Brain microvascular endothelial cell (primary cell): ENCODE measurements at regions not wholly inside any gene's neighbourhood (a gene's known extent, or its start where the extent isn't known, plus 50 kb on each side); places are given as distances from the start of the nearest gene placed in this dataset.

Experiments used
- DNase-seq: peaks from one replicate; pipeline ENCODE4 v3.0.0-alpha.2; 2020
- H3K27ac ChIP-seq: fragments of 250-450 bp; sonication (Bioruptor Pico); 2 replicates; pipeline ENCODE4 v1.5.1; 2020; ENCODE audit warnings: mild to moderate bottlenecking, moderate library complexity
- H3K27me3 ChIP-seq: fragments of 250-450 bp; sonication (Bioruptor Pico); replicated peaks from 2 replicates; pipeline ENCODE4 v1.5.1; 2020; ENCODE audit warnings: mild to moderate bottlenecking
- H3K36me3 ChIP-seq: fragments of 250-450 bp; sonication (Bioruptor Pico); replicated peaks from 2 replicates; pipeline ENCODE4 v1.5.1; 2020; ENCODE audit warnings: mild to moderate bottlenecking
- H3K4me3 ChIP-seq: 2 replicates; pipeline ENCODE4 v1.5.1; 2011; ENCODE audit warnings: low read depth, mild to moderate bottlenecking, control low read depth, low read length, moderate library complexity
- CTCF ChIP-seq: IDR thresholded peaks from 2 replicates; pipeline ENCODE4 v1.5.1; 2011; ENCODE audit warnings: low read depth, mild to moderate bottlenecking, moderate library complexity, low read length, control low read depth, inconsistent platforms; ENCODE audit errors: missing control alignments
- in situ Hi-C: cut with HindIII; loops from 2 replicates; pipeline ENCODE4 v1.10.0; 2017; ENCODE audit warnings: low sequenced_read_pairs, low pct_ligation_motif_present

DNA sequence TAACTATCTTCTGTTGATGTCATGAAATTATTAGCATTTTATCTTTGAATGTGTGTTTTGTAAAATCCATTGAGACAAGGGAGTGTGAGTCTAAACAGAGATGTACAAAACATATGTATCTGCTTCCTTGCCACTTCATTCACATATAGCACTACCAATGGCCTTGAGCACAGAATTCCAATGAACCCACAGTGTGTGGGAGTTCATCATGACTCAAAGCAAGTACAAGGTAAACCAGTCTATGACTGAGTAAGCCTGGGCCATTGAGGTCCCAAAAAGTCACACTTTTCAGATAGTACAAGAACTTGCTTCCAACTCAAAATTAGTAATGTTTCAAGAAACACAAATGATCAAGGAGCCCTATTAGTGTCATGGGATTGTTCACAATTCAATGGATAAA, 218.6 kb downstream of the MANEA start:
- Histone ChIP-seq H3K4me3 (no peak overlapping the region), H3K27ac (no peak overlapping the region), H3K36me3 (no peaks in the 10 kb centered on the region), H3K27me3 (no peaks in the 10 kb centered on the region)
- DNase-seq, result no peak
- in situ Hi-C loops, result no loop called here
- TF ChIP-seq CTCF, result no peak

- H3K4me3 ChIP-seq, result no peak overlapping the region
- in situ Hi-C loops, result no loop called here
- H3K27me3 ChIP-seq, result no peaks in the 10 kb centered on the region
- DNase-seq, result no peak
- no peak for TF ChIP-seq CTCF
- H3K27ac ChIP-seq, result no peak overlapping the region
- no peaks in the 10 kb centered on the region for H3K36me3 ChIP-seq
Measured at GRCh38 chr6:95797054-95797453, 218.7 kb upstream of the FUT9 start.

DNA sequence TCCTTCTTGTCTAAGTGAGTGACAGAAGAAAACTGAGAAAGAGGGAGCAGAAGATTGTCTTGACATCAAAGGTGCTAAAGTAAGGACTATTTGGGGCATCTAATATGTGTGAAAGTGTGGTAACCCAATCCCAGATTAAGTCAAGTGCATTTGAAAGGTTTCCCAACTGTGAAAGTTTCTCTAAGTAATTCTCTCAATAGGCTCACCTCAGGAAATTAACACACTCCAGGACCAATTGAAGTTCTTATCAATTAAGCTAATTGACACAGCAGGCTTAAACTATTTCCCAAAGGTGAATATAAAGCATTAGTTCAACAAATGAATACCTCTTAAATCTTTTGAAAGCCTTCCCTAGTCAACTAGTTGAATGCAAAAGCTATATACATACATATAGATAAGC, 212.8 kb upstream of the FUT9 start:
- no peak for DNase-seq
- Histone ChIP-seq H3K36me3 (no peaks in the 10 kb centered on the region), H3K4me3 (no peak overlapping the region), H3K27me3 (no peaks in the 10 kb centered on the region), H3K27ac (no peak overlapping the region)
- in situ Hi-C loops, result no loop called here
- TF ChIP-seq CTCF, result no peak

DNA sequence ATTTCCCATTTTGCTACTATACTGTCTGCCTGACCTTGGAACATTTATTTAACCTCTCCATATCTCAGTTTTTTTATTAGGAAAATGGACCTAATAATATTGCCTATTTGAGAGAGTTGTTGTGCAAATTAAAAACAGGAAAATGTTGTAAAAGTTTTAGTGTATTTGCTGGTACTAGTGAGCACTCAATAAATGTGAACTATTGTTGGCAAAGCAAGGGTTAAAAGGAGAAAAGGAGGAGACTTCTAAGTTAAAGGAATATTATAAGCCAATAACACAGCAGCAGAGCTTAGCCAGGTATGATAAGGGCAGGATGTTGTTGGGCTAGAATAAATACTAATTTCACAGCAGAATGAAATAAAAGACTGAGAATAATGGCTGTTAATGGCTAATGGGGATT, 211.9 kb upstream of the FUT9 start:
- no peak for TF ChIP-seq CTCF
- H3K36me3 ChIP-seq, result no peaks in the 10 kb centered on the region
- DNase-seq, result no peak
- no peak overlapping the region for H3K4me3 ChIP-seq
- no peaks in the 10 kb centered on the region for H3K27me3 ChIP-seq
- in situ Hi-C loops, result no loop called here
- no peak overlapping the region for H3K27ac ChIP-seq

GRCh38 chr6:95804847-95805541, 210.8 kb upstream of the FUT9 start:
- no peak for DNase-seq
- no peaks in the 10 kb centered on the region for H3K36me3 ChIP-seq
- no peak for TF ChIP-seq CTCF
- H3K4me3 ChIP-seq, result no peak overlapping the region
- H3K27ac ChIP-seq, result no peak overlapping the region
- in situ Hi-C loops, result no loop called here
- H3K27me3 ChIP-seq, result no peaks in the 10 kb centered on the region

GRCh38 chr6:95805699-95806098, 210.1 kb upstream of the FUT9 start:
- Histone ChIP-seq H3K27me3 (no peaks in the 10 kb centered on the region), H3K36me3 (no peaks in the 10 kb centered on the region), H3K4me3 (no peak overlapping the region), H3K27ac (no peak overlapping the region)
- no peak for DNase-seq
- in situ Hi-C loops, result no loop called here
- TF ChIP-seq CTCF, result no peak
